Activated CD8-positive, alpha-beta memory T cell treated with anti-CD3 and anti-CD28 coated beads for 1 hour (primary cell): ENCODE measurements at regions not wholly inside any gene's neighbourhood (a gene's known extent, or its start where the extent isn't known, plus 50 kb on each side); places are given as distances from the start of the nearest gene placed in this dataset.

Experiments
- DNase-seq, 2 donors: peaks; one replicate each; pipeline ENCODE4 v3.0.0-alpha.2; 2020; ENCODE audit warnings: low read depth in 1 of 2; ENCODE audit errors: extremely low read depth in 1 of 2

DNA sequence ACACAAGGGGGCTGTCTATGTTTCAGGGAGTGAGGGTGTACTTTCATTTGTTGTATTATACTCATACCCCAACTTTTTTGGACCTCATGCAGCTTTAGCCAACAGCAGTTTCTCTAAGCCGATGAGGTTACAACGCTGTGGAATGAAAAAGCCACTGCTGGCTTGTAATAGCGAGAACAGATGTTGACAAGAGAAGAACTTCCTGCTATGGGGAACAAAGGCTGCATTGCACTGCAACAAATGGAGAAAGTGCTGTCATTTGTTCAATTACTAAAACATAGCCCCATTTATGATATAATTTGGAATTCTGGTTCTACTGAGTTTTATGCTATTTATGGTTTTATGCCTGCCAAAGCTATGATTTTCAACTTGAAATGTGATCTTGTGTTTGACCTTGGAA lies 104.2 kb upstream of the TMEM72 start:
- no peak for DNase-seq

DNA sequence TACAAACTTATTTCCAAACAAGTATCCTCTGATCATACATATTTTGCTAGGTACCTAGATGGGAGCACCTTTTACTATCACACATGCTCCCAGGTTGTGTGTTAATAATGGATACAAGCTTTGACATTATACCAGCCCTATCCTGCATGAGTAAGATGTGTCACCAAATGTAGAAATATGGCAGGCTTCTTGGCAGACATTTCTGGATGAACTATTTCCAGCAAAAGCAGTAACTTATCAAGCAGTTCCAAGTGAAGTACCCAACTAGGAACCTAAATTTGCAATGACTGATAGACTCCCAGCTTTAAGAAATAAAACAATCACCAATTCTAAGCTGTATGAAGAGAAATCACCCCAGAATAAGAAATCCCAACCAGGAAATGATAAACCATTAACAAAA lies 103.7 kb upstream of the TMEM72 start:
- DNase-seq: no peak

DNA sequence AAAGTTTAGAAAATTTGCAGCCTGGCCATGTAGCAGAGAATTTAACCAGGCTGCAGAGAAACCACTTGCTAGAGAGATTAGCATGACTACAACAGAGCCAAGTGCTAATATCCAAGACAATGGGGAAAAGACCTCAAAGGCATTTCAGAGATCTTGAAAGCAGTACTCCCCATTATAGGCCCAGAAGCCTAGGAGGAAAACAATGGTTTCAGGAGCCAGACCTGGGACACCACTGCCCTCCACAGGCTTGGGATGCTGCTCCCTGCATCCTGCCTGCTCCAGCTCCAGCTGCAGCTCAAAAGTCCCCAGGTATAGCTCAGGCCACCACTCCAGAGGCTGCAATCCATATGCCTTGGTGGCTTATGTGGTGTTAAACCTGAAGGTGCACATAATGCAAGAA lies 101.5 kb upstream of the TMEM72 start:
- no peak for DNase-seq

DNA sequence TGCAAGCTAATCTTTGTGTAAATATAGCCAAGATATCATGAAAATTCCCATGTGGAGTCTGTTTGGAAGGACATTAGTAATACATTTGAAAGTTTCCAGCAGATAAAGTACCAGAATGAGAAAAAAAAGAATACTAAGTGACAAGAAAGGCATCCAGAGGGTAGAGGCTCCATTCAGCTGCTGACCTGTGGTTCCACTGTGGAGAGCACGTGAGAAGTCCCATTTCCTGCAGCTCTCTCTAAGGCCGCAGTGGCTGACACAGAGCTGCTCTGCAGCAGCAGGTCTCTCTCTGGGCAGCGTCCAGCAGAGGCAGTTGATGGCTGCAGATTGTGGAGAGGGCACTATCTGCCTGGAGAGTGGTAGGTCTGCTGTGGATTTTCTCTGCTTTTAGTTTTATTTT lies 100.1 kb upstream of the TMEM72 start:
- DNase-seq: no peak

DNA sequence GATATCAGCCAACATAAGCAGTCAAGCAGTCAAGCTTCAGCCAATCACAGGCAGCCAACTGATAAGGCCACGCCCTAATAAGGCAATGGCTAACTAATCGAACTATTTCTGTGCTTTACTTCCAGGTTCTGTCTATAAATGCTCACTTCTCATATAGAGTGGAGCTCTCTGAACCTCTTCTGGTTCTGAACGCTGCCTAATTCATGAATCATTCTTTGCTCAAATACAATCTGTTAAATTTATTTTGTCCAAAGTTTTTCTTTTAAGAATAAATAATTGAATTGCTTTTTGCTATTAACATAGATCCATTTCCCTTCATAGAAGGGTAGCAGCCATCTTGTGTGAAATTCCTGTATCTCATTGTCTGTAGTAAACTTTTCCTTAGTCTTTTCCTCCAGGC lies 97.9 kb upstream of the TMEM72 start:
- DNase-seq: no peak

DNA sequence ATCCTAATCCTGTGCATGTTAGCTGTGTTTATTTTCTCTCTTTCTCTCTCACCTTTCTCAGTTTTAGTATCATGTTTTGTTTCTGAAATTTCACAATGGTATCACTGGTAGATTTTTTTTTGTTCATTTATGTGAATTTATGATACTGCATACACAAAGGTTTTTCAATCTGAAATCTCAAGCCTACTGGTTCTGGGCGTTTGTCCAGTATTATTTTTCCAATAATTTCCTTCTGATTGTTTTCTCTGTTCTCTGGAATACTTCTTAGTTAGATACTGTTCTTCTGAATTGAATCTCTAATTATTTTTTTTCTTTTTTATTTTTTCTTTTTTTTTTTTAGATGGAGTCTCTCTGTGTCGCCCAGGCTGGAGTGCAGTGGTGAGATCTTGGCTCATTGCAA lies 96.2 kb upstream of the TMEM72 start:
- no peak for DNase-seq

DNA sequence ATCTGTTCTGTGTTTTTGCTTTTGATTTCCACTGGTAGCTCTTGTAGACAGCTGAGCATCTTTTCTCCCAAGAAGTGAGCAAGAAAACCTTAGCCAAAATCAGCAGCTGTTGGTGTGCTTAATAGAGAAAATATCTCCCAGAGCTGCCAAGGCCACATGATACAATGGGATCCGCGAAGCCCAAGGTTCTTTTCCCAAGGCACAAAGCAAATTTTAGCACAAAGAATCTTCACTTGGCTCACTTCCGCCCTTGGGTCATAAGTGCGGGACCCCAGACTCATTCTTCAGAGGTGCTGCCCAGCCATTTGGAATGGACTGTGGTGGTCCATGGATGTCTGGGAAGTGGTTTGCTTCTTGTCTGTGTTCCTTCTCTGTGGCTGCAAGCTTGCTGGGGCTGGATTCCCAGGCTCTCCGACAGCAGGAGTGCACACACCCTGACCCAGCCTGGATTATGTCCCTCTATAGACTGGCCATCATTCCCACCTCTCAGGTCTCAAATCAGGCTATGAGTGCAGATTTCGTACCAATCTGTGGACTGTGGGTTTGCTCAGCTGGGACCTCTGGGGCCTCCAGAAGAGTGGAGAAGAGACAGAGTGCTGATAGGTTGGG lies 93.0 kb upstream of the TMEM72 start:
- DNase-seq: no peak

DNA sequence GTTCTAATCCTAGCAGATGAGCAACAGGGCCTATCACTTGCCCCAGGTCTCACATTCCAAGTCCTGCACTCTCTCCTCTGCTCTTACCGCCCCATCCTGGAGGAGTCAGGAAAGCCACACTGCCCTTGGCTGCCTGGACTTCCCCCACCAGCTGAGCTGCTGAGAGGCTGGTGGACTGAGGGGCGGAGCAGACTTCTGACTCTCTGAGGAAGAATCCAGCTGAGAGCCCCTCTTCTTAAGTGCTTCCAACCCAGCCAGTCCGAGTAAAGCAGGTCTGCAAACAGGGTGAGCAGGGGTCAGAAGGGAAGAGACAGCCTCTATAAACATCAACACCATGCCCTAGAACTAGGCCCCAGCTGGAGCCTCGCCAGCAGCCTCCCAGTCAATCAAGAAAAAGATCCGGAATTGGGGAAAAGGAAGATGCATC lies 92.4 kb upstream of the TMEM72 start:
- no peak for DNase-seq

DNA sequence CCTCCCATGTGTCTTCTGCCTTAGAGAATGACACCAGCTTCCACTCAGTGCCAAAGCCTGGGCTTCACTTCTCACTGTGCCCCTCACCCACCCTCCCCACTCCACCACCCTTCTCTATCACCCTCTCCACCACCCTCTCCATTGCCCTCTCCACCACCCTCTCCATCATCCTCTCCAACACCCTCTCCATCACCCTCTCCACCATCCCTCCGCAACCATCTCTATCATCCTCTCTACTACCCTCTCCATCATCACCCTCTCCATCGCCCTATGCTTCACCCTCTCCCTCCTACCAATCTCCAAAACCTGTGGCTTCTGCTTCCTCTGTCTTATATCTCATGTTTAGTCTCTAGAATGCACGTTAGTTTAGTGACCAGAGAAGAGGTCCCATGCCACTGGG lies 91.0 kb upstream of the TMEM72 start:
- no peak for DNase-seq

DNA sequence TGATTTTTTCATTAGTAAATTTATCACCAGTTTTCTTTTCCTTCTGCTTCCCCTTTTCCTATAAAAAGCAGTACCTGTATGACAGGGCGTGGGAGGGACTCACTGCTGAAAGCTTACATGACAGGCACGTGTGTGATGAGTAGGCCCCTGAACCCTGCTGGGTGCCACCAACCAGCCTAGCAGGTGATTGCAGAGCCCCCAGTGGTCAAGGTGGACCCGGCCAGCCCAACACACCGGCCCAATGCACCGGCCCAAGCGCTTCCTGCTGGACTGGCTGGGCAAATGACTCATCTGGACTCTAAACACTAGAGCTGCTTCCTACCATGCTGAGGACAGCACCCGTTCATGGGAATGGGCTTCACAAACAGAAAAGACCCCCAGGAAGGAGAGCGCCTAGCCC lies 89.8 kb upstream of the TMEM72 start:
- no peak for DNase-seq

DNA sequence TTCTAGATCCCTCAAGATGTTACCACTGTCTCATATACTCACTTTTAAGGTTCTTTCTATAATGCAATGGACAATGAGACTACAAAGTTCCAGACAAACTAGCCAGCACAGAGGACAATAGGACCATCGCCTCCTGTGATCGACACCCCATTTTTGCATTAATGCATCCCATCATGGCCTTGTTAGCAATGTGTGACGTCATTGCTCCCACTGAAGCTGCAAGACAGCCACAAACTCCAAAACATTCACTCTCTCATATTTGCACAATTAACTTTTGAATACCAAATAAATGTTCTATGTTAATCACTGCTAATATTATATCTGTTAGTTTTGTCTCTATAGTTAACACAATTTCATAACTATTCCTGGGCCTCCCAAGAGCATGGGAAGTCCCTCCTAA lies 88.8 kb upstream of the TMEM72 start:
- no peak for DNase-seq

DNA sequence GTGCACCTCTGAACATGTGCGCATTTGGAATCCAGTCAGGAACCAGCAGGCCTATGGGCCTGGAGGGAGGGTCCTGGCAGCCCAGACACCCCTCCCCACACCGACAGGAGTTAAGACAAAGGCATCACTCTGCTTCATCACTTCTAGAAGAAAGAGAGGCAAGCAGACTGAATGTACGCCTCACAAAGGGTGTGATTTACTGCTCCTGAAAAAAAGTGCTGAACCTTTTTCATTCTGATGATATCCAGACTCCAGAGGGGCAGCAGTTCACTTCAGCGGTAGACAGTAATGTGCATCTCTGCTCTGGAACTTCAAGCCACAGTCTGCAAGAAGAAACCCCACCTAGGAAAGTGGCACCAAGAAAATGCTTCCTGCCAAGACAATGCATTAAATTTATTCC lies 88.2 kb upstream of the TMEM72 start:
- DNase-seq: no peak

DNA sequence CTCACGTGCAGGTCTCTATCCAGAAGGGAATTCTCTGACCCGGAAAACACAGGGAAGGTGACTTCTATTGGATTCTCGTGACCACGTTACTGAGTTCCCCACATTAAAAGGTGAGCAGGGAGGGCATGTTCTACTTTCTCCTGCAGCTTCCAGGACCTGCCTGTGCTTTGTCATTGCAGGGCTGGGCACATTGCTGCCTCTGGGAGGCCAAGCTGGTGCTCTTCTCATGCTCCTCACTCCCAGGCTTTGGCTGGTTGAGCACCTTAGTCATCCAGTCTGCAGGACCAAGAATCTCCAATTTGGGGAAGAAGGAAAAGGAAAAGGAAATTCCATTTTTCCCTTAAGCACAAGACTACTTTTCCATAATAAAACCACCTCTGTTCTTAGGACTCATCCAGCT lies 86.5 kb upstream of the TMEM72 start:
- no peak for DNase-seq

DNA sequence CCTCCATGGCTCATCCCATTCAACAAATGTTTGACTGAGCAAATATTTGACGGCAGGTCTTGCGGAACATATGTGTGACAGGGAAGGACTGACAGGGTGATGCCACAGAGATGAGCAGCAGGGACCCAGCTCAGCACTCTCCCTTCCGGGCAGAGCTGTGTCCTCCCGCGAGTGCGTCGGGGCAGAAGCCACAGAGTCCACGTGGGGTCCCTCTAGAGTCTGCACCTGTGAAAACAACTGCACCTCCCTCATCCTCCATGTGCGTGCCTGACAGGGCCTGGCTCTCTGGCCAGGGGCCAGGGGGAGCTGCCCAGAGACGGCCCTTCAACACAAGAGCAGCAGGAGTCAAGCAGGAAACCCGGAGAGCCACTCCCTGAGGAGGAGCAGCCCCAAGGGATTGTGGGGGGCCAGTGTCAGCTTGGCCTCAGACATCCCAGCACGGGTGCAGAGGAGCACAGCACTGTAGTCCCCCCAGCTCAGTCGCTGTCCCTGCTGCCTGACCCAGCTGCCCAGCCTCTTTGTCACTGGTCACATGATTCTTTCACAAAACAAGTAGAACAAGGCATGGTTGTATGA lies 83.6 kb upstream of the TMEM72 start:
- DNase-seq: no peak

DNA sequence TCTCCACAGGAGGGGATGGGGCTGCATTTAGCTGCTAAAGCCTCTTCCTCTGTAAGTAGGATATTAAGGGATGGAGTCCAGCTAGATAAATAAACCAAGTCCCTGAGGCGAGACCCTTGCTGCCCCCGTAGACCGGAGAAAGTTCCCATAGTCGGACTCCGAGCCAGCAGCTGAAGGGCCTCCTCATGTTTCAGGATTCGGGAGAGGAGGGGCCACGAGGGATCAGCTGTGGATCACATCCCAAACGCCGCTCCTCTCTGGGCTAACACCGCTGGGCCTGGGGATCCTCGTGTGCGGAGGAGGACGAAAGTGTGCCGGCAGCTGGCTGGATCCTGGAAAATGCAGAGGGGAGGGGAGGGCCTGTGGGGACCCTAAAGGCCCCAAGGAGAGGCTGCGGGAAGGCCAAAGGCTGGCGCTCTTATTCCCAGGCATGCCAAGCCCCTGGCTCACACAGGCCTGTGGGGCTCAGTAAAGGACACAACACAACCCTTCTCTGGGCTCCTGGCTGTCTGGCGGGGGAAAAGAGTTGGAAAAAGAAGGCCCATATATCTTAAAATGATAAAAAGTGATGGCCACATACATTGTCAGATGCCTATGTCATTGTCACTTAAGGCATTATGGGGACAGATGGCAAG lies 82.5 kb upstream of the TMEM72 start:
- no peak for DNase-seq

DNA sequence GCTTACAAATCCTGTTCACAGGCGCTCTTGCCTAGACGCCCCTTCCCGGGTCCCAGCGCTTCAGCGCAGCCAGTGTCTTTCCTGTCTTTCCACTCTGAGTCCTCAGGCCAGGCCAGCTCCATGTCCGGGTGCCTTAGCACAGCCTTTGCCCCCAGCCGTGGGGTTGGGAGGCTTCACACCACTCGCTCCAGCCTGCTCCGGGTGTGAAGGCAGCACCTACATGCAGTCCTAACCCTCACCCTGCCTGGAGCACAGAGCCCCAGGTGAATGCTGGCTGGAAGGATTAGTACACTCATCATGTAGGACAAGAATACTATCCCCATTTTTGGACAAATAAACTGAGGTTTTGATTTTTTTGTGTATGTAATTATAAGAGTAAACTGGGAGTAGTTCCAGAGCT lies 81.7 kb upstream of the TMEM72 start:
- no peak for DNase-seq

DNA sequence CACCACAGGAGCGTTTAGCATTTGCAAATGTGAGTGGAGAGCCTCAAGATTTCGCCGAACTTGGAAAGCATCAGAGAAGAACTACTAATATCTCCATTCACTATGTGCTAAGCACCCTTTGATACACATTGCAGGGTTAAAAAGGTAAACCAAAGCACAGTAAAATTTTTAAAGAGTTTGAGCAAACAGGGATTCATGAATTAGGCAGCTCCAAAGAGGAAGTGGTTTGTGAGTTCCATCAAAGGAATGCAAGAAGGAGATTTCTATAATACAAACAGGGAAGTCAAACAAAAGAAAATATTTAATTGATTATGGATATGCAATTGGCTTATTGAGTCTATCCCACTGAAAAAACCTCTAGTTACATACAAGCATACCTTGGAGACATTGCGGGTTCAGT lies 81.1 kb upstream of the TMEM72 start:
- DNase-seq: no peak

DNA sequence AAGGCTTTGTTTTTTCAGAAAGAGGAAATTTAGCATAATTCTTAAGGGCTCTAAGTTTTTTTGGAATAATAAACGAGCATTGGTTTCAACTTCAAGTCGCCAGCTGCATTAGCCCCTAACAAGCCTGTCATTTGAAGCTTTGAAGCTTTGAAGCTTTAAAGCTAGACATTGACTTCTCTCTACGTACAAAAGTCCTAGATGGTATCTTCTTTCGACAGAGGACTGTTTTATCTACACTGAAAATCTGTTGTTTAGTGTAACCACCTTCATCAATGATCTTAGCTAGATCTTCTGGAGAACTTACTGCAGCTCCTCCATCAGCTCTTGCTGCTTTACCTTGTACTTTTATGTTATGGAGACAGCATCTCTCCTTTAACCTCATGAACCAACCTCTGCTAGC lies 79.6 kb upstream of the TMEM72 start:
- DNase-seq: no peak

DNA sequence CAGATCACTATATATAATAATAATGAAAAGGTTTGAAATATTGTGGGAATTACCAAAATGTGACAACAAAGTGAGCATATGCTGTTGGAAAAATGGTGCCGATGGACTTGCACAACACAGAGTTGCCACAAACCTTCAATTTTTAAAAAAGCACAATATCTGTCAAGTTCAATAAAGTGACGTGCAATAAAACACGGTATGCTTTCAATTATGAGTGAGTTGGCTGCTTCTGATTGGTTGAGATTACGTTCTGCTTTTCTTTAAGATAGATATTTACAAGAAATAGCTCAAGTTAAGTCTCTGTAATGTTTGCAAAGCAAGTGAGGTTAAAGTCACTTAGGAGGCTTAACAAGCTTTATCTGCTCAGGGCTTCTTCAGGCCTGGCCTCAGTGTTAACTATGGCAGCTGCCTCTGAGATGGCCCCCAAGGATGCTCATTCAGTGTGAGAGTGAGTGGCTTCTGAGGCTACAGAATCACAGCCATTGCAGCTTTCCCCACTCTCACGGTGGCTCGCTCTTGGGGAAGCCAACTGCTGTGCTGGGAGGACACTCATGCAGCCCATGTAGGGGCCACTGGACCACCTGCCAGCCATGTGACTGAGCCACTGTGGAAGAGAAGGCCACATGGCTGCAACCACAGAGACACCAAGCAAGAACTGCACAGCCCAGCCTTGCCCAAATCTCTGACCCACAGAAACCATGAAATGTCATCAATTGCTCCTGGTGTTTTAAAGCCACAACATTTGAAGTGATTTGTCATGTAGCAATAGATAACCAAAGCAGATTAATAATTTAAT lies 78.3 kb upstream of the TMEM72 start:
- no peak for DNase-seq

DNA sequence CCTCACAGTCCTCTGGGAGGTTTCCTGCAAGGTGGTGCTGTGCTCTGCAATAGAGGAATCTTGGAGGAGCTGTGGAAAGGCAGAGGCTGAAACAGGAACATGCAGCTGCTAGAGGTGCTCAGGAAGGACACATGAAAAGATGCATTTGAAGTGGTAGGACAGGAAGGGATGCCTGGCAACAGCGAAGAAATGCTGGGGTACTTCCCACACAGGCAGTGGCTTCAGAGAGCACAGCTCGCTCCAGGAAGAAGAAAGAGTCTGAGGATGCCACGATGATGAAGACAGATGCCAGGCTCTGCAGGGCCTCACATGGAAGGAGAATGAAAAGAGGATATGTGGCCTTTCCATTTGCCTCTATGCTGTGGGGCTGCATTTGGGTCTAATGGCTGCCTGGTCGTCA lies 77.0 kb upstream of the TMEM72 start:
- no peak for DNase-seq

DNA sequence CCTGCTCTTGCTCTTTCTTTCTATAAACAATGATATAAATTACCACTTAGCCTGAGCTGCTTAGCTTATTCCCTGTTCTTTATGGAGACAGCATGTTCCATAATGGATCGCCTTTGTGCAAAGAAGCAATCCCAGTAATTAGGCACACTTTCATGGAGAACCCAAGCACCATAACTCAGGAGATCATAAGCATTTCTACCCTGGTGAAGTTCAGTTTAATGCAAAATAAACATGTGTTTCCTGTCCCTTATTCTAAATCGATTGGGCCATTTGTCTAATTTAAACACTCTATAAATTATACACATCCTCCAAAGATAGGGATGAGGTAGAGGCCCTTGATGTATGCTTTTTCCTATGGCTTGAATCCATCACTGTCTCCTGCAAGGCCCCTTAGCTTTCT lies 75.8 kb upstream of the TMEM72 start:
- no peak for DNase-seq

DNA sequence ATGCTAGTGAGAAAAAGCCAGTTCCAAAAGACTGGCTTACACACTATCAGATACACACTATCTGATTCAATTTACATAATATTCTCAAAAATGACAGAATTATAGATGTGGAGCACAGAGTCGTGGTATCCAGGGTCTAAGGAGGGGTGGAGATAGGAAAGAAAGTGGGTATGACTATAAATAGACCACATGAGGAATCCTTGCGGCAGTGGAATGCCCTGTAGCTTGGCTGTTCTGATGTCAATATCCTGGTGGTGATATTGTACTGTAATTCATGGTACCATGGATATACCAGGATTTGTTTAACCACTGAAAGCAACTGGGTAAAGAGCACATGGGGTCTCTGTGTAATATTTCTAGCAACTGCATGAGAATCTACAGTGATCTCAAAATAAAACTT lies 67.7 kb upstream of the TMEM72 start:
- DNase-seq: no peak
